Stimulated activated CD8-positive, alpha-beta memory T cell treated with anti-CD3 and anti-CD28 coated beads, Interleukin-12 subunit alpha, Interleukin-12 subunit beta, amount 100 ng/mL, for 24 hours (primary cell): ENCODE measurements at regions not wholly inside any gene's neighbourhood (a gene's known extent, or its start where the extent isn't known, plus 50 kb on each side); places are given as distances from the start of the nearest gene placed in this dataset.

Experiments
- DNase-seq: peaks from one replicate; pipeline ENCODE4 v3.0.0-alpha.2; 2020; ENCODE audit errors: extremely low read depth

GRCh38 chr5:88976914-88977313 lies 93.9 kb upstream of the MEF2C start:
- DNase-seq: no peak

DNA sequence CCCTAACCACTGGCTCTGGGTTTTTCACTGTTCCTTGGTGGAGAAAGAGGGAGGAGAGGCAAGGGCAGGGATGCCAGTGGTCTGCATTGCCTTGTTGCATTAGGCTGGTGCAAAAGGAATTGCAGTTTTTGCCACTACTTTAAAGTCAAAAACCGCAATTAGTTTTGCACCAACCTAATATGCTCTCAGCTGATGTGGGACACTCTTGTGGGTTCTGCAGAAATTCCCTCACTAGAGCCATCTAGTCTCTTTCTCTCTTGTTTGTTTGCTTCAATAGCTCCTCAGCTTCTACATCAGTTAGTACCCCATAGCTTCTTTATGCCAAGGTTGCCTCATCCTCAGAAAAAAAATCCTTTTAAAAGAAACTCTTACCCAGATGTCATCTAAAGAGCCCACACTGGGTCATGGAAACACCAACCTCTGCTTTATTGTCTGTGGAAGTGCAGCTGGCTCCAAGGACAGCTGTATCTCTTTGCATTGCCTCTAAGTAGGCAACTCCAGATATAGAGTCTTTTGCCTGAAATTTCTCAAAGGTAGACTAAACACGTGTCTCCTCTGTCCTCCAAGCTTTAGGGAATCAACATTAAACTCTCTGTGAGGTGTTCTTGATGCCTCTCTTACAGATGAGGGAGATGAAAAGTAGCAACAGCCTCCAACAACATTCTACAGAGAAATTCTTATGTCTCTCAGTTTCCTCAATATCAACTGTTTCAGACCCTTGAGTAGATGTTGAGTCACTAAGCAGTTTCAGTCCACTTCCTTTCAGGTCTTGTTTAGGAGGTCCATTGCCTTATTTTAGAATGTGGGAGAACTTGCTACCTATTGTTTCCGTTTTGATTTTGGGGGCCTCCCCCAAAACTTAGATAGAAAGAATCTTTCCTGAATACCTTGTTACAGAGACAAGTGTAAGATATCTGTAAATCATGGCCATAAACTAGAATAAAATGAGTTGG lies 84.9 kb upstream of the MEF2C start:
- no peak for DNase-seq

- no peak for DNase-seq
Observed at GRCh38 chr5:88964831-88965230, 81.8 kb upstream of the MEF2C start.

- DNase-seq: no peak
Observed at GRCh38 chr5:88957013-88957412, 74.0 kb upstream of the MEF2C start.

DNA sequence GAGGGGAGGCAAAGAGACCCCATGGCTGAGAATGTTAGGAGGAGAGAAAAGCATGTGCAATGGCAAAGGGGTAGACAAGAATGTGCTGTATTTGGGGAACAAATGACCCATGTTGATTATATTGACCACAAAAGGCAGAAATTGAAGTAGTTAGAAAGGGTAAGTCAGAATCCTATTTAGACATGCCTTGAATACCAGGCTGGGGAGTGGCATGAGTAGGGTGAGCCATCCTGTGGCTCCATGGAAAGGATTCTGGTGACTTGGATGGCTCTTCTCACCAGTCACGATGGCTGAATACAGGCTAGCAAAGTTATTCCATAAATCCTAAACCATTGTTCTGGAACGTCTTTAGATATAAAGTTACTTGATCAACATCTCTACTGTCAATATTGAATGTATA lies 73.4 kb upstream of the MEF2C start:
- no peak for DNase-seq

GRCh38 chr5:88955403-88955802 lies 72.4 kb upstream of the MEF2C start:
- no peak for DNase-seq

DNA sequence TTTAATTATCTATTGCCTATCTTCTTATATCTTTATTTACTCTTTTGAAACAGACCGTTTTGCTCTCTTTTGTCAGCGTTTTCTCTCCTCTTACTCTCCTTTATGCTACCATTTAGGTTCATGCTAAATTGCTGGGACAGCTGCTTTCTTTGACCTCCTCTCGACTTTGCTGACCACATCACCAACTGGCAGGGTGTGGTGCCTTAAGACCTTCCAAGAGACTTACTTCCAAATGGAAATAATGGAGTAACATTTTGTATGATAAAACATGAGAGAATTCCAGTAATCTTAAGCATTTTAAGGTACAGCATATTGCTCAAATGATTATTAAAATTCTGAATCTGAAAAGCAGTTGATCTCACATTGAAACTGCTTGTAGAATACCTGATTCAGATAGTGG lies 71.5 kb upstream of the MEF2C start:
- DNase-seq: no peak

GRCh38 chr5:88952996-88953643 lies 70.1 kb upstream of the MEF2C start:
- DNase-seq: no peak

DNA sequence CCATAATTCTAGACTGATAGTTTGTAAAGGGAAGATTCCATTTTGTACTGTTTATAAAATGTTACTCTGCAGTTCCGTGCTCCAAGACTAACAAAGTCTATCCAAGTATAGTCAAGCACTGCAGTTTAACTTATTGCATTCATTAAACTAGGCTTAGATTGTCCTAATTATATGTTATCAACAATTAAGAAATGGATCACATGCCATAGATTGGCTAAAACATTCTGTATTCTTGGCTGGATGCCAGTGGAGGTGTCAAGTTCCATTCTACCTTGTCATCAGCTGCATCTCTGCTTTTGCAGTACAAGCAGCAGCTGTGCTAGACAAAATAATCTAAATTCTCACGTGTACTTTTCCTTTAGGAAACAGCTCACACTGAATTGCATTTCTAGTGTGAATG lies 69.4 kb upstream of the MEF2C start:
- DNase-seq: no peak

- no peak for DNase-seq
Observed at GRCh38 chr5:88951457-88951856, 68.5 kb upstream of the MEF2C start.

GRCh38 chr5:88948746-88949600 lies 66.0 kb upstream of the MEF2C start:
- DNase-seq: no peak

DNA sequence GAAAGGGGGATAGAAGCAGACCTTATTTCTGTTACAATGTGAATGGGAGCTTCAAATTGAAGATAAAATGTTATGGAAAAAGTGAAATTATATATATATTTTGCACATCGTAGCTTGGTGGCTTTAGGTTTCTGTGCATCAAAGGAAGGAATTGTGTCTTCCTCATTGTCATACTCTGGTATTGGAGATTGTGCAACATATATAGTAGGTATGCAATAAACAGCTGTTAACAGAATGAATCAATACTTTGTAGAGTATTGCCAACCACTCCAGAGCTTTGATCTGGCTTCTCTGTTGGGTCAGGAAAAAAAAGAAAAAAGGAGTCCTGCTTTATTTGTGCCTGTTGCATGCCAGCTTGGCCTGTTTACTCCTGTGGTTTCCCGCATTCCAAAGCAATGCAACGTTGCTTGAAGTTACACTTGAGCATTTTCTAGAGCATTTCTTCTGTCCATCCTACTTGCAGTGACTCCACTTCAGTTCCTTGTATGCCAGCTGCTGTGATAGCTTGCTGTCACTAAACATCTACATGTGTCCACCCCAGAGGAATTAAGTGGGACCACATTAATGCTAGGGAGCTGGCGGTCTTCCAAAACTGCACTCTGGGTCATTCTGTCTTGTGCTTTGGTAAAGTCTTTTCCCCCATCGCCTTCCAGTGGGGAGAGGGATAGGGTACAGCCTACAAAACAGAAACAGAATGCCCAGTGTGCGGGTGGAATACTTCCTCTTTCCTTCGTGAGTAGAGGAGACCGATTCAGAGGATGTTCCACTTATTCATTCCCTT lies 62.0 kb upstream of the MEF2C start:
- no peak for DNase-seq

- no peak for DNase-seq
Observed at GRCh38 chr5:88941581-88941980, 58.6 kb upstream of the MEF2C start.

- no peak for DNase-seq
Observed at GRCh38 chr5:88940713-88941112, 57.7 kb upstream of the MEF2C start.

DNA sequence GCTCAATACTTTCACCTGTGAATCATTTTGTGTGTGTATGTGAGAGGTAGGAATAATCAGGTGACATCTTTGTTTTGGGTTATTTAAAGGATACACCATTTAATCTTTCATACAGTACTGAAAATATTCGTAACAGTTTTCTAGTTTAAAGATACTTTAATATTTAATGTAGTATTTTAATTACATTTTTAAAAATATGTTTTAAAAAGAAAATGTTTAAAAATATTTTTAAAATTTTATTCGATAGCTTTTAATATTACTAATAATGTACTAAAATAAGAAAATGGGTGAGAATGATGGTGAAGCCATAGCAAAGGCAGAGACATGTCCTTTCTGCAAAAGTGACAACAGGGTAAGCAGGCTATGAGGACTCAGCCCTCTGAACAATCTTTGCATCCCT lies 56.3 kb upstream of the MEF2C start:
- DNase-seq: no peak

- no peak for DNase-seq
Observed at GRCh38 chr5:88938488-88938887, 55.5 kb upstream of the MEF2C start.

DNA sequence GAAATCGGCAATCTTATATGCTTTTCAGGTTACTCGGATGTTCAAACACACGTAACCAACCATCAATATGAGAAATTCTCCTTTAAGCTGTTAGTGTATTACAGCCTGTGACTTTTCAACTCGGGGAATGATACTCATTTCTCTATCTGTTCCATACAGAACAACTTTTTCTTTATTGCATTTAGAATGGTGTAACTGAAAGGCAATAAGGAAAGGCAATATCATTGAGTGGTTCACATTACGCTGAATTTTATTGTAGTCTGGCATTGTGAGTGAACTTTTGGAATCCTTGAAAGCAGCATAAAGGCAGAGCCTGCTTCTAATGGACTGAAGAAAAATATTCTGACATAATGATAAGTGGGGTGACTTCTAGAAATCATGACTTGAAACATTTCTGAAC lies 54.4 kb upstream of the MEF2C start:
- DNase-seq: no peak

DNA sequence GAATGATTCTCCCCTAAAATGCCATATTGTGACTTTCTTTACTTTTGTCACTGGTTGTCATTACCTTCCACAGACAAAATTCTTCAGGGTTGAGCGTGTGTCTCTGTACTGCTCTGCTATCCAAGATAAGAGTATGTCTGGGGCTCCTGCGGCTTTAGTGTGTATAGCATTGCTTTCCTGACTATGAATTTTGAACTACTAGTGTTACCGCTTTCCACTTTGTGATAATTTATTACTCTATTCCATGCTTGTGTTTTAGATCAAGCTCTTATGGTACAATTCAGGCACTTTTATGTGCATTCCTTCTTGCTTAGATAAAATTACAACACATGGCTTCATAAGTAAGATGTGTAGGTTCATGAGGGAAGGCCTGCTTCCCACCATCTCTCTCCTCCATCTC lies 51.5 kb upstream of the MEF2C start:
- DNase-seq: no peak
